ENCODE measurements at regions not wholly inside any gene's neighbourhood (a gene's known extent, or its start where the extent isn't known, plus 50 kb on each side); places are given as distances from the start of the nearest gene placed in this dataset.
"Not testable (repeated sequence)": the region's sequence is repeated elsewhere in the genome, so short reads cannot be mapped to it uniquely, and the experiment has no call there.

- no peak for DNase-seq
Observed at GRCh38 chr21:38042246-38042645, 126.0 kb upstream of the KCNJ6 start.

GRCh38 chr21:38048167-38048566 is 131.9 kb upstream of the KCNJ6 start:
- DNase-seq, result no peak

GRCh38 chr21:38054334-38054733 is 138.1 kb upstream of the KCNJ6 start:
- no peak for DNase-seq

GRCh38 chr21:38056481-38056880 is 140.2 kb upstream of the KCNJ6 start:
- DNase-seq, result no peak

GRCh38 chr21:38057626-38058025 is 141.4 kb upstream of the KCNJ6 start:
- no peak for DNase-seq

- no peak for DNase-seq
Observed at GRCh38 chr21:38060533-38060932, 144.3 kb upstream of the KCNJ6 start.

GRCh38 chr21:38067086-38067739 is 151.0 kb upstream of the KCNJ6 start:
- DNase-seq, result no peak

- no peak for DNase-seq
Observed at GRCh38 chr21:38072489-38072888, 156.2 kb upstream of the KCNJ6 start.

- DNase-seq, result no peak
Observed at GRCh38 chr21:38075833-38076587, 159.8 kb upstream of the KCNJ6 start.

- DNase-seq, result no peak
Observed at GRCh38 chr21:38077569-38077968, 161.3 kb upstream of the KCNJ6 start.

- no peak for DNase-seq
Observed at GRCh38 chr21:38080888-38081287, 164.6 kb upstream of the KCNJ6 start.

- no peak for DNase-seq
Observed at GRCh38 chr21:38081708-38082107, 165.5 kb upstream of the KCNJ6 start.

GRCh38 chr21:38082936-38083485 is 166.8 kb upstream of the KCNJ6 start:
- DNase-seq, result no peak

- DNase-seq, result no peak
Observed at GRCh38 chr21:38083535-38083934, 167.3 kb upstream of the KCNJ6 start.

GRCh38 chr21:38086580-38086979 is 170.2 kb upstream of the KCNJ15 start:
- DNase-seq, result no peak

- DNase-seq, result no peak
Observed at GRCh38 chr21:38088916-38089762, 167.7 kb upstream of the KCNJ15 start.

- DNase-seq, result no peak
Observed at GRCh38 chr21:38089763-38090046, 167.1 kb upstream of the KCNJ15 start.

- not testable (repeated sequence) for DNase-seq
Observed at GRCh38 chr21:38091061-38091460, 165.7 kb upstream of the KCNJ15 start.

GRCh38 chr21:38092051-38092450 is 164.7 kb upstream of the KCNJ15 start:
- DNase-seq, result no peak

- no peak for DNase-seq
Observed at GRCh38 chr21:38095220-38095619, 161.6 kb upstream of the KCNJ15 start.

- no peak for DNase-seq
Observed at GRCh38 chr21:38097789-38098188, 159.0 kb upstream of the KCNJ15 start.

- DNase-seq, result no peak
Observed at GRCh38 chr21:38112219-38112789, 144.5 kb upstream of the KCNJ15 start.

- DNase-seq, result no peak
Observed at GRCh38 chr21:38114717-38115333, 142.0 kb upstream of the KCNJ15 start.

Measured in stimulated activated CD4-positive, alpha-beta T cell treated with anti-CD3 and anti-CD28 coated beads, Interleukin-12 subunit alpha, Interleukin-12 subunit beta, amount 100 ng/mL, for 4 hours (primary cell).